ENCODE measurements at regions not wholly inside any gene's neighbourhood (a gene's known extent, or its start where the extent isn't known, plus 50 kb on each side); places are given as distances from the start of the nearest gene placed in this dataset.

GRCh38 chr5:67660149-67660548, 463.6 kb upstream of the CD180 start (continued):
- TF ChIP-seq ZNF341 (tag by site-specific recombination; IDR thresholded peaks at IDR 0.05; ENCODE audit: low read depth) = no peak
- TF ChIP-seq ZNF510 (tag by site-specific recombination; IDR thresholded peaks at IDR 0.05; ENCODE audit: insufficient replicate concordance) = no peak

- H3K27ac ChIP-seq (ENCODE audit: extremely low read depth, low read depth, low read length) = no peak overlapping the region
- ChIA-PET CTCF (interaction anchor here (0.5 kb wide), 1 partner anchor 1714 kb away, joined by 3 read pairs; no protein-coding TSS in a partner anchor), POLR2A (no interaction called here)
- no peaks in the 10 kb centered on the region for H3K4me1 ChIP-seq (ENCODE audit: control insufficient read depth, insufficient read depth, low read length)
- no peaks in the 10 kb centered on the region for H3K9me3 ChIP-seq (ENCODE audit: control insufficient read depth, insufficient read depth, low read depth, low read length)
- no peaks in the 10 kb centered on the region for H3K36me3 ChIP-seq (ENCODE audit: control insufficient read depth in 2 of 2, insufficient read depth in 1 of 2, low read length in 2 of 2)
- no peak overlapping the region for H3K4me3 ChIP-seq (ENCODE audit: low read depth, low read length)
- 0 out of 2 replicates have a peak, but pooled peaks have one; percentile 4 for TF ChIP-seq ZNF513 (tag by site-specific recombination; IDR thresholded peaks at IDR 0.05)
- TF ChIP-seq ZBTB17 (tag by site-specific recombination; IDR thresholded peaks at IDR 0.05) = 0 out of 2 replicates have a peak, but pooled peaks have one; percentile 25
- TF ChIP-seq PATZ1 (tag by site-specific recombination; IDR thresholded peaks at IDR 0.05) = 0 out of 2 replicates have a peak, but pooled peaks have one; percentile 17
- peak; percentile 92 for TF ChIP-seq ZNF629 (tag by site-specific recombination; IDR thresholded peaks at IDR 0.05)
- TF ChIP-seq ZNF140 (tag by site-specific recombination; IDR thresholded peaks at IDR 0.05) = no peak
- TF ChIP-seq ZNF501 (tag by site-specific recombination; IDR thresholded peaks at IDR 0.05) = 0 out of 2 replicates have a peak, but pooled peaks have one; percentile 73
- TF ChIP-seq HIC1 (tag by site-specific recombination; IDR thresholded peaks at IDR 0.05) = 0 out of 2 replicates have a peak, but pooled peaks have one; percentile 60
- 0 out of 2 replicates have a peak, but pooled peaks have one; percentile 36 for TF ChIP-seq ZNF394 (tag by site-specific recombination; IDR thresholded peaks at IDR 0.05; ENCODE audit: borderline replicate concordance)
- no peak for TF ChIP-seq SP2 (tag by site-specific recombination; IDR thresholded peaks at IDR 0.05)
- 0 out of 2 replicates have a peak, but pooled peaks have one; percentile 36 for TF ChIP-seq SP7 (tag by site-specific recombination; IDR thresholded peaks at IDR 0.05)
- TF ChIP-seq ZNF843 (tag by site-specific recombination; IDR thresholded peaks at IDR 0.05) = 0 out of 2 replicates have a peak, but pooled peaks have one; percentile 36
- TF ChIP-seq ZNF76 (tag by site-specific recombination; IDR thresholded peaks at IDR 0.05; ENCODE audit: borderline replicate concordance, low read depth) = peak; percentile 27; the same call in 1 of the 2 replicates
- TF ChIP-seq ZNF692 (tag by site-specific recombination; IDR thresholded peaks at IDR 0.05) = peak; percentile 48; the same call in 1 of the 2 replicates
- peak; percentile 36; the same call in 1 of the 2 replicates for TF ChIP-seq ZEB2 (tag by site-specific recombination; IDR thresholded peaks at IDR 0.05)
- TF ChIP-seq SCRT2 (tag by site-specific recombination; IDR thresholded peaks at IDR 0.05) = 0 out of 2 replicates have a peak, but pooled peaks have one; percentile 20
- 0 out of 2 replicates have a peak, but pooled peaks have one; percentile 22 for TF ChIP-seq OSR2 (tag by site-specific recombination; IDR thresholded peaks at IDR 0.05)
- TF ChIP-seq KLF8 (tag by site-specific recombination; IDR thresholded peaks at IDR 0.05) = 0 out of 2 replicates have a peak, but pooled peaks have one; percentile 38
- 0 out of 2 replicates have a peak, but pooled peaks have one; percentile 35 for TF ChIP-seq ZNF639 (tag by site-specific recombination; IDR thresholded peaks at IDR 0.05)
- 0 out of 2 replicates have a peak, but pooled peaks have one; percentile 21 for TF ChIP-seq ATF2 (tag by site-specific recombination; IDR thresholded peaks at IDR 0.05; ENCODE audit: low read depth)
- TF ChIP-seq INSM2 (tag by site-specific recombination; IDR thresholded peaks at IDR 0.05) = peak; percentile 87
- peak; percentile 74 for TF ChIP-seq ZBTB21 (tag by site-specific recombination; IDR thresholded peaks at IDR 0.05)
- TF ChIP-seq ZNF777 (tag by site-specific recombination; IDR thresholded peaks at IDR 0.05; ENCODE audit: borderline replicate concordance) = no peak
Observed at GRCh38 chr5:67659288-67659687, 462.7 kb upstream of the CD180 start.

All from HEK293 (cell line).